Psoas muscle (tissue), 7 donors: ENCODE measurements at regions not wholly inside any gene's neighbourhood (a gene's known extent, or its start where the extent isn't known, plus 50 kb on each side); places are given as distances from the start of the nearest gene placed in this dataset.

Experiments used
- ATAC-seq, 4 donors: fragments of 200-7000 bp; cut with Tn5 transposase; one replicate each; pipeline ENCODE4 v1.9.1; 2020; ENCODE audit warnings: moderate library complexity in 3 of 4, mild to moderate bottlenecking in 2 of 4
- DNase-seq, 2 donors: peaks; one replicate each; pipeline ENCODE4 v3.0.0-alpha.2; 2020
- H3K27ac ChIP-seq: fragments of 200-600 bp; one replicate; pipeline ENCODE4 v1.8.0; 2022
- H3K27me3 ChIP-seq, 3 donors: fragments of 200-600 bp in 1 of 3; one replicate each; pipeline versions ENCODE4 v1.6.1 to v1.8.0; 2013 to 2022; ENCODE audit warnings: low read length in 2 of 3, mild to moderate bottlenecking in 2 of 3, moderate library complexity in 1 of 3; ENCODE audit not compliant: insufficient read depth in 3 of 3
- H3K36me3 ChIP-seq, 2 donors: fragments of 200-600 bp in 1 of 2; one replicate each; pipeline versions ENCODE4 v1.6.1 to v1.8.0; 2013 to 2022; ENCODE audit warnings: low read depth in 1 of 2, mild to moderate bottlenecking in 1 of 2, moderate library complexity in 1 of 2; ENCODE audit not compliant: insufficient read depth in 1 of 2
- H3K4me1 ChIP-seq: fragments of 200-600 bp; one replicate; pipeline ENCODE4 v1.8.0; 2022
- H3K4me3 ChIP-seq: fragments of 200-600 bp; one replicate; pipeline ENCODE4 v1.8.0; 2022; ENCODE audit warnings: mild to moderate bottlenecking
- H3K9me3 ChIP-seq: fragments of 200-600 bp; one replicate; pipeline ENCODE4 v1.8.0; 2022
- WGBS, 3 donors: extraction: QIAGEN DNeasy Blood & Tissue Kit; methylation state at CpG; one replicate each; pipeline versions ENCODE4 v1.1.6 to v1.1.7; 2013; 5-methylcytosine and 5-hydroxymethylcytosine counted together
- intact Hi-C, 2 donors: fragments of 100-400 bp; cut with DNase I; formaldehyde crosslinking; loops; one replicate each; pipeline versions ENCODE4 v1.11.0 to v1.14.2; 2022
- TF ChIP-seq, protein P1 (sequence below): fragments of 200-600 bp; IDR thresholded peaks from one replicate; pipeline ENCODE4 v1.8.0; 2022; ENCODE audit warnings: antibody characterized with exemption
- donor health status: healthy with polysubstance abuse.
- donor health status: DM: no; HTN: no; CAD: no; lungs with moderate emphysema.
- donor health status: Bipolar disorder and iron deficiency.
- donor health status: healthy.
- donor health status: DM: yes; HTN: yes; CAD: no.
- donor health status: DM: no; HTN: no; CAD: no.
- donor health status: DM: yes; HTN: yes; CAD: no.

DNA sequence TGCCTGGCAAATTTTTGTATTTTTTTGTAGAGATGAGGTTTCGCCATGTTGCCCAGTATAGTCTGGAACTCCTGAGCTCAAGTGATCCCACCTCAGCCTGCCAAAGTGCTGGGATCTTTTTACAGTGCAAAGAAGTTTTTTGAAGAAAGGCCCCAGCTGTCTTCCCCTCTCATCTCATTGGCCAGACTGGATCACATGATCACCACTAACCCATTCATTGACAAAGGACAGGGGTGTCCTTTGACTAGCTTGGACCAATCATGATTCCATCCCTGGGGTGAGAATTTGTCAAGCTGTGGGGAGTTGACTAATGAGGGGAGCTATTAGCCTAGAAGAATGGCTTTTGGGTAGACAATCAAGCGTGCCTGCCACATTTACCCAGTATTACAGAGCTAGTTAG is 232.9 kb upstream of the TANK start:
- intact Hi-C loops: loop anchor here in 1 of 2 donors (10.0 kb wide), 1 partner anchor 63 kb away; no protein-coding TSS in a partner anchor
- Histone ChIP-seq H3K27ac (no peak overlapping the region), H3K4me3 (no peak overlapping the region), H3K36me3 (no peaks in the 10 kb centered on the region), H3K9me3 (no peaks in the 10 kb centered on the region), H3K4me1 (no peaks in the 10 kb centered on the region), H3K27me3 (no peaks in the 10 kb centered on the region)
- DNase-seq (no peak), ATAC-seq (no peak)
- TF ChIP-seq, protein P1, sequence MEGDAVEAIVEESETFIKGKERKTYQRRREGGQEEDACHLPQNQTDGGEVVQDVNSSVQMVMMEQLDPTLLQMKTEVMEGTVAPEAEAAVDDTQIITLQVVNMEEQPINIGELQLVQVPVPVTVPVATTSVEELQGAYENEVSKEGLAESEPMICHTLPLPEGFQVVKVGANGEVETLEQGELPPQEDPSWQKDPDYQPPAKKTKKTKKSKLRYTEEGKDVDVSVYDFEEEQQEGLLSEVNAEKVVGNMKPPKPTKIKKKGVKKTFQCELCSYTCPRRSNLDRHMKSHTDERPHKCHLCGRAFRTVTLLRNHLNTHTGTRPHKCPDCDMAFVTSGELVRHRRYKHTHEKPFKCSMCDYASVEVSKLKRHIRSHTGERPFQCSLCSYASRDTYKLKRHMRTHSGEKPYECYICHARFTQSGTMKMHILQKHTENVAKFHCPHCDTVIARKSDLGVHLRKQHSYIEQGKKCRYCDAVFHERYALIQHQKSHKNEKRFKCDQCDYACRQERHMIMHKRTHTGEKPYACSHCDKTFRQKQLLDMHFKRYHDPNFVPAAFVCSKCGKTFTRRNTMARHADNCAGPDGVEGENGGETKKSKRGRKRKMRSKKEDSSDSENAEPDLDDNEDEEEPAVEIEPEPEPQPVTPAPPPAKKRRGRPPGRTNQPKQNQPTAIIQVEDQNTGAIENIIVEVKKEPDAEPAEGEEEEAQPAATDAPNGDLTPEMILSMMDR: no peak
- WGBS, 3 donors: 49 to 50% (median 50%) methylated on average over 2 of the region's 2 CpGs

DNA sequence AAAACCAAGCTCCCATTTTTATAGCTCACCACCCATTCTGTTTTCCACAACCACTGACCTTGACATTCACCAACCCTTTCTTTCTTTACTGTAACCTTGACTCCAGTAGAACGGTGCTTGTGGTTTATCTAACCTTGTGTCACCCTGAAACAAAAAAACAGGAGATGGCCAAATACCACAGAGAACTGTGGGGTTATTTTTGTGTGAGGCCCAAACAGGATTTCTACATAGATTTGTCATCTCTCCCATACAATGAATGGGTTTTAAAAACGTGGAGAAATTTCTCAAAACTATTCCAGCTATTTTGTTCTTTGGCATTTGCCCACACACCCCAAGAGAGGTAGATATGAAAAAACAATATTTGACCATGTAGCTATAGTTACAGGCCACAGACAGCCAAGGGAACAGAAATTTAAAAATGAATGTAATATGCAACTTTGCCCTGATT is 231.3 kb upstream of the TANK start:
- no peak for ATAC-seq
- Histone ChIP-seq H3K27ac (no peak overlapping the region), H3K36me3 (no peaks in the 10 kb centered on the region), H3K4me3 (no peak overlapping the region), H3K9me3 (no peaks in the 10 kb centered on the region), H3K27me3 (no peaks in the 10 kb centered on the region), H3K4me1 (no peaks in the 10 kb centered on the region)
- WGBS, 3 donors: 35 to 48% (median 40%) methylated on average over 2 of the region's 2 CpGs
- TF ChIP-seq, protein P1: no peak
- DNase-seq: no peak
- intact Hi-C loops: loop anchor here in 1 of 2 donors (10.0 kb wide), 1 partner anchor 64 kb away; no protein-coding TSS in a partner anchor

DNA sequence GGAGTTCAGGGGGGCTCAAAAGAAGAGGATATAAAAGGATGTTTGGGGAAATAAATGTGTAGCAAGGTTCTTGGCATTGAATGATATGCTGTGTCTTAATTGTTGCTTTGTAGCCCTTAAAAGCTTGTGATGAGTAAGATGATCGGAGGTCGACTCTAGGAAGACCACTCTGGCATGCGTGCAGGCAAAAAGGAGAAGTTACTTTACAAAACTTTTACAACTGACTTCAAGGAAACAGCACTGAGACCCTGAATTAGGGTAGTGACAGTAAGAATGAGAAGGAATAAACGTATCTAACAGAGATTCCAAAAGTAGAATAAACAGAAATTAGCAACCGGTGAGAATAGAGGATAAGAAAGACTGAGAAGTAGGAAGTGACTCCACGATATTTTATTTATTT is 228.7 kb upstream of the TANK start:
- no peak overlapping the region for H3K27ac ChIP-seq
- H3K4me3 ChIP-seq: no peak overlapping the region
- DNase-seq: no peak
- ATAC-seq: no peak
- no peaks in the 10 kb centered on the region for H3K4me1 ChIP-seq
- no peaks in the 10 kb centered on the region for H3K9me3 ChIP-seq
- H3K27me3 ChIP-seq: no peaks in the 10 kb centered on the region
- H3K36me3 ChIP-seq: no peaks in the 10 kb centered on the region
- TF ChIP-seq, protein P1: no peak
- intact Hi-C loops: no loop called here
- 86 to 93% (median 88%) methylated on average over 6 of the region's 6 CpGs for whole genome bisulfite sequencing, 3 donors

DNA sequence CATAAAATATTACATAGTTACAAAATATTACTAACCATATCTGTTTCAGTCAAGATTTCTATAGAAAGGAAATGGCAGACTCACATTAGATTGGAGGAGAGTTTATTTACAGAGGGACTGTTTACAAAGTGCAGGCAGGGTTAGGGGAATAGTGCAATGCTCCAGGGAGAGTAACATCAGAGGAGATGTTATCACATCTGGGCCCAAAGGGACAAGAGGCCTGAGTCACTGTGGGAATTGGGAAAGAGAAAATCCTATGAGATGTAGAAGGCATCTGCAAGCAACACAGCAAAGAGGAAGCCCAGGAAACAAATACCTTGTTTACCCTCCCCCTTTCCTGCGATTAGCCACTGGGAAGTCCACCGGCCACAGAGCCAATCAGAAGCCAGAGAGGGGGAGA is 227.3 kb upstream of the TANK start:
- H3K4me3 ChIP-seq: no peak overlapping the region
- intact Hi-C loops: no loop called here
- H3K9me3 ChIP-seq: no peaks in the 10 kb centered on the region
- 78 to 91% (median 84%) methylated on average over 2 of the region's 2 CpGs for WGBS, 3 donors
- H3K27ac ChIP-seq: no peak overlapping the region
- no peaks in the 10 kb centered on the region for H3K27me3 ChIP-seq
- ATAC-seq (no peak), DNase-seq (no peak)
- H3K36me3 ChIP-seq: no peaks in the 10 kb centered on the region
- no peaks in the 10 kb centered on the region for H3K4me1 ChIP-seq
- TF ChIP-seq, protein P1: no peak

DNA sequence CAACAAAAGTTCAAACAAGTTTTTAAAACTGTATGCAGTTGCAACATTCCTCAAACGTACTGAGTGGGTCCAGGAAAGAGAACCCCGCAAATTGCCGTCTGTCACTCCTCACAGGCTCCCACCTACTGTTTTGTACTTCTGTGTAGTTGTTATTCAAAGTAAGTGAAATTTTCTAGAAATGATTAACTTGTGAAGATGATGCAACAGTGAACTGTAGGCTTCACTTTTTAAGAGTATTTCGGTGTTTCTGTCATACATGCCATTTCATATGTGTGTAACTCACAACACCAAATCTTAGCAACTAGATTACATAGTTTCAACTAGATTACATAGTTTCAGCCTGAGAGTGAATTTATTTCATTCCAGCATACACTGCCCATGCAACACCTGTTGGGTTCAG is 226.0 kb upstream of the TANK start:
- ATAC-seq (no peak), DNase-seq (no peak)
- no peaks in the 10 kb centered on the region for H3K4me1 ChIP-seq
- no peaks in the 10 kb centered on the region for H3K9me3 ChIP-seq
- H3K27me3 ChIP-seq: no peaks in the 10 kb centered on the region
- WGBS, 3 donors: 85 to 92% (median 88%) methylated on average over 4 of the region's 4 CpGs
- no peak overlapping the region for H3K4me3 ChIP-seq
- no peak overlapping the region for H3K27ac ChIP-seq
- intact Hi-C loops: no loop called here
- H3K36me3 ChIP-seq: no peaks in the 10 kb centered on the region
- TF ChIP-seq, protein P1: no peak
